ENCODE measurements at regions not wholly inside any gene's neighbourhood (a gene's known extent, or its start where the extent isn't known, plus 50 kb on each side); places are given as distances from the start of the nearest gene placed in this dataset.
"Not testable (repeated sequence)": the region's sequence is repeated elsewhere in the genome, so short reads cannot be mapped to it uniquely, and the experiment has no call there.

- not testable (repeated sequence) for TF ChIP-seq CTCF (IDR thresholded peaks at IDR 0.05); POLR2AphosphoS5 (IDR thresholded peaks at IDR 0.05; ENCODE audit: low read depth, low read length); REST (IDR thresholded peaks at IDR 0.05; ENCODE audit: insufficient read depth in 1 of 2, low read depth in 2 of 2, low read length in 1 of 2); TCF7L2 (IDR thresholded peaks at IDR 0.05; ENCODE audit: low read depth, low read length); SIN3A (IDR thresholded peaks at IDR 0.05; ENCODE audit: borderline replicate concordance, insufficient read depth, low read depth, low read length)
Measured at GRCh38 chr9:64772751-64773331, 512.2 kb downstream of the FOXD4L5 start.
